Neuronal stem cell (in vitro differentiated cells): ENCODE measurements at regions not wholly inside any gene's neighbourhood (a gene's known extent, or its start where the extent isn't known, plus 50 kb on each side); places are given as distances from the start of the nearest gene placed in this dataset.

Experiments used
- DNase-seq: peaks from one replicate; pipeline ENCODE4 v3.0.0-alpha.2; 2013; ENCODE audit warnings: low spot score
- H2AFZ ChIP-seq: one replicate; pipeline ENCODE4 v1.6.1; 2013; ENCODE audit warnings: mild to moderate bottlenecking, low read length, inconsistent platforms
- H2AK5ac ChIP-seq: 2 replicates; pipeline ENCODE4 v1.6.1; 2013; ENCODE audit warnings: low read depth, mild to moderate bottlenecking, inconsistent platforms, low read length, moderate library complexity, mixed read lengths
- H2BK120ac ChIP-seq: 2 replicates; pipeline ENCODE4 v1.6.1; 2013; ENCODE audit warnings: low read depth, mild to moderate bottlenecking, inconsistent platforms, low read length, moderate library complexity, mixed read lengths
- H2BK12ac ChIP-seq: one replicate; pipeline ENCODE4 v1.6.1; 2013; ENCODE audit warnings: low read length, inconsistent platforms
- H2BK15ac ChIP-seq: 2 replicates; pipeline ENCODE4 v1.6.1; 2013; ENCODE audit warnings: mild to moderate bottlenecking, low read length, inconsistent platforms, mixed read lengths
- H2BK5ac ChIP-seq: one replicate; pipeline ENCODE4 v1.6.1; 2013; ENCODE audit warnings: inconsistent platforms, mild to moderate bottlenecking, low read length, moderate library complexity
- H3K14ac ChIP-seq: one replicate; pipeline ENCODE4 v1.6.1; 2013; ENCODE audit warnings: low read length, inconsistent platforms
- H3K18ac ChIP-seq: 2 replicates; pipeline ENCODE4 v1.6.1; 2013; ENCODE audit warnings: low read length, inconsistent platforms
- H3K23ac ChIP-seq: 2 replicates; pipeline ENCODE4 v1.6.1; 2013; ENCODE audit warnings: low read depth, mild to moderate bottlenecking, mixed read lengths, low read length, inconsistent platforms; ENCODE audit not compliant: poor library complexity
- H3K27ac ChIP-seq: replicated peaks from 3 replicates; pipeline ENCODE4 v1.5.1; 2013; ENCODE audit warnings: low read length, inconsistent platforms
- H3K27me3 ChIP-seq, 3 experiments: 2 replicates each; pipeline ENCODE4 v1.6.1; 2013; ENCODE audit warnings: low read length in 3 of 3, mild to moderate bottlenecking in 2 of 3, inconsistent platforms in 1 of 3, low read depth in 1 of 3, mixed read lengths in 1 of 3, moderate library complexity in 1 of 3; ENCODE audit not compliant: control insufficient read depth in 3 of 3, insufficient read depth in 3 of 3
- H3K36me3 ChIP-seq, 2 donors: replicated peaks in 1 of 2; 2 replicates each; pipeline ENCODE4 v1.6.1; 2013; ENCODE audit warnings: low read length in 2 of 2; ENCODE audit not compliant: control insufficient read depth in 2 of 2, insufficient read depth in 2 of 2
- H3K4ac ChIP-seq: 2 replicates; pipeline ENCODE4 v1.6.1; 2013; ENCODE audit warnings: inconsistent platforms, mild to moderate bottlenecking, low read length, moderate library complexity
- H3K4me1 ChIP-seq, 2 donors: 1 replicate in 1 of 2; 2 replicates in 1 of 2; pipeline ENCODE4 v1.6.1; 2013; ENCODE audit warnings: low read length in 2 of 2, low read depth in 1 of 2; ENCODE audit not compliant: control insufficient read depth in 2 of 2, insufficient read depth in 1 of 2
- H3K4me2 ChIP-seq: one replicate; pipeline ENCODE4 v1.6.1; 2013; ENCODE audit warnings: mild to moderate bottlenecking, low read length, inconsistent platforms; ENCODE audit not compliant: insufficient read depth, poor library complexity, severe bottlenecking
- H3K4me3 ChIP-seq, 2 donors: 2 replicates each; pipeline ENCODE4 v1.5.1; 2013; ENCODE audit warnings: low read length in 2 of 2, mild to moderate bottlenecking in 2 of 2, inconsistent platforms in 1 of 2, moderate library complexity in 1 of 2
- H3K79me1 ChIP-seq: one replicate; pipeline ENCODE4 v1.6.1; 2013; ENCODE audit warnings: low read depth, mild to moderate bottlenecking, inconsistent platforms, low read length, moderate library complexity
- H3K9ac ChIP-seq: one replicate; pipeline ENCODE4 v1.6.1; 2013; ENCODE audit warnings: mild to moderate bottlenecking, low read depth, low read length, inconsistent platforms; ENCODE audit not compliant: poor library complexity
- H3K9me3 ChIP-seq, 2 donors: replicated peaks in 1 of 2; 2 replicates each; pipeline versions ENCODE3 to v1.6.1; 2013; ENCODE audit warnings: low read length in 2 of 2, mild to moderate bottlenecking in 2 of 2, inconsistent platforms in 1 of 2, low read depth in 1 of 2, mixed read lengths in 1 of 2, moderate library complexity in 1 of 2; ENCODE audit not compliant: control insufficient read depth in 2 of 2, insufficient read depth in 1 of 2
- H4K8ac ChIP-seq: one replicate; pipeline ENCODE4 v1.6.1; 2013; ENCODE audit warnings: low read depth, mild to moderate bottlenecking, inconsistent platforms, low read length, moderate library complexity
- H4K91ac ChIP-seq: one replicate; pipeline ENCODE4 v1.6.1; 2013; ENCODE audit warnings: low read length, low read depth, mild to moderate bottlenecking, inconsistent platforms; ENCODE audit not compliant: poor library complexity
- WGBS, 2 donors: extraction: QIAGEN DNeasy Blood & Tissue Kit; methylation state at CpG; one replicate each; pipeline ENCODE4 v1.1.7; 2013; ENCODE audit warnings: missing lambda C conversion rate in 2 of 2, mixed read lengths in 1 of 2; ENCODE audit not compliant: insufficient read length in 2 of 2, insufficient replicate concordance in 1 of 2; ENCODE audit errors: extremely low coverage in 2 of 2; 5-methylcytosine and 5-hydroxymethylcytosine counted together

GRCh38 chr5:104513121-104513602, 950.6 kb upstream of the NUDT12 start:
- no CpG with 5 or more reads among the region's 3 CpGs for WGBS, 2 donors
- H3K9ac ChIP-seq, result no peak overlapping the region
- no peak overlapping the region for H2BK5ac ChIP-seq
- no peak overlapping the region for H3K4ac ChIP-seq
- H2BK15ac ChIP-seq, result no peak overlapping the region
- no peak for DNase-seq
- H3K14ac ChIP-seq, result no peak overlapping the region
- H2AK5ac ChIP-seq, result no peak overlapping the region
- H2BK12ac ChIP-seq, result no peak overlapping the region
- H3K9me3 ChIP-seq, result no peaks in the 10 kb centered on the region
- H3K4me1 ChIP-seq, result no peaks in the 10 kb centered on the region
- no peak overlapping the region for H3K27ac ChIP-seq
- H3K27me3 ChIP-seq, result no peaks in the 10 kb centered on the region
- H3K18ac ChIP-seq, result no peak overlapping the region
- H2AFZ ChIP-seq, result peak overlapping the region; percentile 10
- no peak overlapping the region for H3K4me3 ChIP-seq
- H2BK120ac ChIP-seq, result no peak overlapping the region
- no peak overlapping the region for H3K4me2 ChIP-seq
- H4K8ac ChIP-seq, result no peak overlapping the region
- no peaks in the 10 kb centered on the region for H3K36me3 ChIP-seq
- H4K91ac ChIP-seq, result no peak overlapping the region
- no peaks in the 10 kb centered on the region for H3K79me1 ChIP-seq
- H3K23ac ChIP-seq, result no peak overlapping the region

- Histone ChIP-seq H3K27me3 (no peaks in the 10 kb centered on the region), H2BK120ac (no peak overlapping the region), H2BK12ac (no peak overlapping the region), H3K9me3 (no peaks in the 10 kb centered on the region), H3K14ac (no peak overlapping the region), H4K91ac (no peak overlapping the region), H3K4me2 (no peak overlapping the region), H2AK5ac (no peak overlapping the region), H3K23ac (no peak overlapping the region), H3K4me1 (no peaks in the 10 kb centered on the region), H3K18ac (no peak overlapping the region), H2BK5ac (no peak overlapping the region), H2BK15ac (no peak overlapping the region), H3K4me3 (no peak overlapping the region), H3K9ac (no peak overlapping the region), H3K4ac (no peak overlapping the region), H2AFZ (no peak overlapping the region), H3K27ac (no peak overlapping the region), H4K8ac (no peak overlapping the region), H3K79me1 (no peaks in the 10 kb centered on the region), H3K36me3 (no peaks in the 10 kb centered on the region)
- no peak for DNase-seq
- no CpG with 5 or more reads among the region's 4 CpGs for WGBS, 2 donors
These were observed 949.7 kb upstream of the NUDT12 start for GRCh38 chr5:104512063-104512825.

- H3K9ac ChIP-seq, result no peak overlapping the region
- H3K14ac ChIP-seq, result no peak overlapping the region
- DNase-seq, result no peak
- no peaks in the 10 kb centered on the region for H3K9me3 ChIP-seq
- H3K4me2 ChIP-seq, result no peak overlapping the region
- H3K18ac ChIP-seq, result no peak overlapping the region
- no peak overlapping the region for H3K4ac ChIP-seq
- no peak overlapping the region for H2BK120ac ChIP-seq
- H3K4me1 ChIP-seq, result no peaks in the 10 kb centered on the region
- H2BK5ac ChIP-seq, result no peak overlapping the region
- no peak overlapping the region for H3K23ac ChIP-seq
- WGBS, 2 donors, result no CpG with 5 or more reads among the region's 1 CpG
- no peak overlapping the region for H3K4me3 ChIP-seq
- peak overlapping the region; percentile 47 for H2AFZ ChIP-seq
- no peak overlapping the region for H2AK5ac ChIP-seq
- H3K36me3 ChIP-seq, result no peaks in the 10 kb centered on the region
- no peak overlapping the region for H4K91ac ChIP-seq
- H3K27me3 ChIP-seq, result no peaks in the 10 kb centered on the region
- H3K79me1 ChIP-seq, result no peaks in the 10 kb centered on the region
- no peak overlapping the region for H4K8ac ChIP-seq
- no peak overlapping the region for H2BK15ac ChIP-seq
- no peak overlapping the region for H2BK12ac ChIP-seq
- no peak overlapping the region for H3K27ac ChIP-seq
These were observed 935.7 kb upstream of the NUDT12 start for GRCh38 chr5:104498281-104498680.

- Histone ChIP-seq H3K4me3 (no peak overlapping the region), H3K9me3 (no peaks in the 10 kb centered on the region), H2BK120ac (no peak overlapping the region), H3K36me3 (no peaks in the 10 kb centered on the region), H2BK12ac (no peak overlapping the region), H3K23ac (no peak overlapping the region), H3K14ac (no peak overlapping the region), H3K4ac (no peak overlapping the region), H3K27me3 (no peaks in the 10 kb centered on the region), H3K18ac (no peak overlapping the region), H3K4me1 (no peaks in the 10 kb centered on the region), H3K79me1 (no peaks in the 10 kb centered on the region), H2BK5ac (no peak overlapping the region), H4K8ac (no peak overlapping the region), H2BK15ac (no peak overlapping the region), H2AFZ (no peak overlapping the region), H3K9ac (no peak overlapping the region), H3K4me2 (no peak overlapping the region), H2AK5ac (no peak overlapping the region), H4K91ac (no peak overlapping the region), H3K27ac (no peak overlapping the region)
- no CpG with 5 or more reads among the region's 2 CpGs for WGBS, 2 donors
- DNase-seq, result no peak
These were observed 931.5 kb upstream of the NUDT12 start for GRCh38 chr5:104494083-104494482.
